ENCODE measurements at regions not wholly inside any gene's neighbourhood (a gene's known extent, or its start where the extent isn't known, plus 50 kb on each side); places are given as distances from the start of the nearest gene placed in this dataset.

DNA sequence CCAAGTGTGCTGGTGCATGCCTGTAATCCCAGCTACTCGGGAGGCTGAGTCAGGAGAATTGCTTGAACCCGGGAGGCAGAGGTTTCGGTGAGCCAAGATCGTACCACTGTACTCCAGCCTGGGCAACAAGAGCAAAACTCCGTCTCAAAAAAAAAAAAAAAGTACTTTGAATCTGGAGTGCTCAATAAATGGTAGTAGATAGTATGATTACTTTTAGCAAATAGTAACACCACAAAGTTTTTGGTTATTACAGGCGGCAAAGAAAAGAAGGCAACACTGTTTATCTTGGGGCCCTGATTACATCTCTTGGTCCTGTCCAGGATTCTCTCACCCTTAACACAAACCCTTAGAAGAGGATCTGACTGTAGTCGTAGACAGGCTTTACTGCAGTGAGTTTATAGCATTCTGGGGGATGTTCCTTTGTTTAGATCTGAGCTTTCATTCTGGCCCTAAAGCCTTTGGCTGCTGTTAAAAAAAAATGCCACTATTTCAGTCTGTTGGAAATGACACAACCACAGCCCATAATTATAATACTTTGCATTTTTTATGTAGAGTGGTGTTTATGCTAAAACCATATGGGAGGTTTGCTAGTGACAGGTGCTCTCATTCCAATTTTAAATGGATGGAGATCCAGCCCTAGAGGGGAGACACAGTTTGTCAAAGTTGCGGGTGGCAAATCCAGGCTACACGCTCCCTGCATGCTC, 79.7 kb upstream of the SLC2A1 start:
- TF ChIP-seq SPI1 (IDR thresholded peaks at IDR 0.05; ENCODE audit: low read depth, low read length) (no peak), POLR2A (IDR thresholded peaks at IDR 0.05; ENCODE audit: low read depth, low read length) (no peak), PAX5 (IDR thresholded peaks at IDR 0.05; ENCODE audit: insufficient read depth, low read length, severe bottlenecking) (no peak), POLR2AphosphoS5 (IDR thresholded peaks at IDR 0.05; ENCODE audit: low read depth, low read length) (no peak), TAF1 (IDR thresholded peaks at IDR 0.05; ENCODE audit: low read depth, low read length) (no peak), POU2F2 (IDR thresholded peaks at IDR 0.05; ENCODE audit: low read depth, low read length) (no peak)
